GM13976 (cell line): ENCODE measurements at regions not wholly inside any gene's neighbourhood (a gene's known extent, or its start where the extent isn't known, plus 50 kb on each side); places are given as distances from the start of the nearest gene placed in this dataset.

Experiments
- DNase-seq: peaks from one replicate; pipeline ENCODE4 v3.0.0; 2012; ENCODE audit warnings: low spot score
- in situ Hi-C: fragments of 300-500 bp; cut with MboI; formaldehyde crosslinking; loops from one replicate; pipeline ENCODE4 v1.12.0; 2022; ENCODE audit warnings: low sequenced_read_pairs, mixed read lengths, inconsistent platforms; ENCODE audit not compliant: unreplicated experiment
- TF ChIP-seq, protein P1 (sequence below): IDR thresholded peaks from 2 replicates; pipeline ENCODE4 v1.5.1; 2012; ENCODE audit warnings: borderline replicate concordance, mild to moderate bottlenecking; ENCODE audit not compliant: insufficient read depth; ENCODE audit errors: extremely low read depth, missing control alignments, control extremely low read depth

GRCh38 chr13:65057986-65058385, 2172.2 kb downstream of the PCDH9 start:
- no peak for DNase-seq
- TF ChIP-seq, protein P1, sequence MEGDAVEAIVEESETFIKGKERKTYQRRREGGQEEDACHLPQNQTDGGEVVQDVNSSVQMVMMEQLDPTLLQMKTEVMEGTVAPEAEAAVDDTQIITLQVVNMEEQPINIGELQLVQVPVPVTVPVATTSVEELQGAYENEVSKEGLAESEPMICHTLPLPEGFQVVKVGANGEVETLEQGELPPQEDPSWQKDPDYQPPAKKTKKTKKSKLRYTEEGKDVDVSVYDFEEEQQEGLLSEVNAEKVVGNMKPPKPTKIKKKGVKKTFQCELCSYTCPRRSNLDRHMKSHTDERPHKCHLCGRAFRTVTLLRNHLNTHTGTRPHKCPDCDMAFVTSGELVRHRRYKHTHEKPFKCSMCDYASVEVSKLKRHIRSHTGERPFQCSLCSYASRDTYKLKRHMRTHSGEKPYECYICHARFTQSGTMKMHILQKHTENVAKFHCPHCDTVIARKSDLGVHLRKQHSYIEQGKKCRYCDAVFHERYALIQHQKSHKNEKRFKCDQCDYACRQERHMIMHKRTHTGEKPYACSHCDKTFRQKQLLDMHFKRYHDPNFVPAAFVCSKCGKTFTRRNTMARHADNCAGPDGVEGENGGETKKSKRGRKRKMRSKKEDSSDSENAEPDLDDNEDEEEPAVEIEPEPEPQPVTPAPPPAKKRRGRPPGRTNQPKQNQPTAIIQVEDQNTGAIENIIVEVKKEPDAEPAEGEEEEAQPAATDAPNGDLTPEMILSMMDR, result no peak
- in situ Hi-C loops, result no loop called here

- in situ Hi-C loops, result no loop called here
- TF ChIP-seq, protein P1, result no peak
- no peak for DNase-seq
These were observed 2175.9 kb downstream of the PCDH9 start for GRCh38 chr13:65054277-65054676.

- no peak for DNase-seq
- in situ Hi-C loops, result no loop called here
- TF ChIP-seq, protein P1, result no peak
These were observed 2193.1 kb downstream of the PCDH9 start for GRCh38 chr13:65036999-65037398.

DNA sequence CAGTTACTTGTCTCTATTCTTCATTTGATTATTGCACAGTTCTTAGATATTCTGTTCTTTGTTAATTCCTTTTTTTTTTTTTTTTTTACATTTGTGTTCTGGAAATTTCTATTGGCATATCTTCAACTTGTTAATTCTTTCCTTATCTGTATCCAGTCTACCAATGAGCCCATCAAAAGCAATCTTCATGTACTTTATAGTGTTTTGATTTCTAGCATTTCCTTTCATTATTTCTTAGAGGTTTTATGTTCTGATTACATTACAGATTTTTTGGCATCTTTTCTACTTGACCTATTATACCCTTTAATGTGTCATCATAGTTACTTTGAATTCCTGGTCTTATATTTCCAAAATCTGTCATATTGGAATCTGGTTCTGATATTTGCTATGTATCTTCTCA, 2194.8 kb downstream of the PCDH9 start:
- DNase-seq, result no peak
- in situ Hi-C loops, result no loop called here
- TF ChIP-seq, protein P1, result no peak

DNA sequence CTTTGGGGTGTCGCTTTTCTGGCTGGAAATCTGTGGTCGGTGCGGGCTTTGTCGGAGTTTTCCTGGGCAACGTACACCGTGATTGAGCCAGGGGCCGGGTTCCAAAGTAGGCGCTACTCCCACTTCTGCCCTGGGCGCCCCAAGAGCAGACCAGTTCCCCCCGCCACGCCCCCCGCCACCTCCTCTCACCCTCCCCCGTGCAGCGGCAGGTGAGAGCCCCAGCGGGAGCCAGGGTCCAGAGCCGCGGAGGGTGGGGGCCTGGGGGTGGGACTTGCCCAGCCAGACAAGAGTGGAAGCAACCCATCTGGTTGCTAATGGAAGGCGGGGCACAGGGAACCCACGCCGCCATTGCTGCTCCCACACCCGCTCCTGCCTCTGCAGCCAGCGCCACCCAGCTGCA, 2195.9 kb downstream of the PCDH9 start:
- no peak for DNase-seq
- TF ChIP-seq, protein P1, result no peak
- in situ Hi-C loops, result no loop called here

GRCh38 chr13:65032825-65033224, 2197.3 kb downstream of the PCDH9 start:
- TF ChIP-seq, protein P1, result no peak
- in situ Hi-C loops, result no loop called here
- no peak for DNase-seq

GRCh38 chr13:65028101-65028500, 2202.0 kb downstream of the PCDH9 start:
- in situ Hi-C loops, result no loop called here
- no peak for DNase-seq
- TF ChIP-seq, protein P1, result no peak
